IMR-90 (cell line): ENCODE measurements at regions not wholly inside any gene's neighbourhood (a gene's known extent, or its start where the extent isn't known, plus 50 kb on each side); places are given as distances from the start of the nearest gene placed in this dataset.

Experiments
- ATAC-seq: fragments of 200-7000 bp; cut with Tn5 transposase; 2 replicates; pipeline ENCODE4 v1.9.1; 2020; ENCODE audit warnings: low read depth, mild to moderate bottlenecking, moderate library complexity
- BruUV-seq: library from RNA; stranded (reverse); fragments of 400-500 nt; replicated peaks from 2 replicates; lab custom pipeline; 2021; lab: Mats Ljungman, UMichigan
- CTCF ChIA-PET: fragments of 300-600 bp; formaldehyde crosslinking; extraction: SDS; loops from one replicate; lab custom pipeline; 2021; ENCODE audit warnings: antibody characterized with exemption; lab: Yijun Ruan, JAX
- POLR2A ChIA-PET: fragments of 300-600 bp; sonication (Branson Sonifier 250); formaldehyde crosslinking; loops from one replicate; lab custom pipeline; 2022; ENCODE audit warnings: antibody characterized with exemption; ENCODE audit not compliant: unreplicated experiment; lab: Charles Lee
- DNase-seq: peaks from one replicate; pipeline ENCODE4 v3.0.0; 2013
- H2AFZ ChIP-seq: replicated peaks from 2 replicates; pipeline ENCODE3; 2013; ENCODE audit warnings: low read length, mild to moderate bottlenecking; ENCODE audit not compliant: poor library complexity
- H2AK5ac ChIP-seq: 2 replicates; pipeline ENCODE4 v1.6.1; 2013; ENCODE audit warnings: low read depth, low read length, inconsistent platforms
- H2AK9ac ChIP-seq: replicated peaks from 2 replicates; pipeline ENCODE3; 2013; ENCODE audit warnings: mild to moderate bottlenecking, low read depth, low read length, moderate library complexity; ENCODE audit not compliant: poor library complexity
- H2BK120ac ChIP-seq: 2 replicates; pipeline ENCODE4 v1.6.1; 2013; ENCODE audit warnings: low read depth, low read length, inconsistent platforms
- H2BK15ac ChIP-seq: 3 replicates; pipeline ENCODE4 v1.6.1; 2013; ENCODE audit warnings: low read depth, low read length, inconsistent platforms
- H2BK20ac ChIP-seq: 2 replicates; pipeline ENCODE4 v1.6.1; 2013; ENCODE audit warnings: low read depth, mild to moderate bottlenecking, inconsistent platforms, low read length, moderate library complexity
- H2BK5ac ChIP-seq: 2 replicates; pipeline ENCODE4 v1.6.1; 2013; ENCODE audit warnings: mild to moderate bottlenecking, low read depth, low read length, inconsistent platforms; ENCODE audit not compliant: poor library complexity, severe bottlenecking
- H3K14ac ChIP-seq: replicated peaks from 2 replicates; pipeline ENCODE4 v1.6.1; 2013; ENCODE audit warnings: low read depth, low read length, inconsistent platforms
- H3K18ac ChIP-seq: 2 replicates; pipeline ENCODE4 v1.6.1; 2013; ENCODE audit warnings: low read depth, low read length, control low read depth
- H3K23ac ChIP-seq: 2 replicates; pipeline ENCODE4 v1.6.1; 2013; ENCODE audit warnings: low read depth, low read length, inconsistent platforms
- H3K27ac ChIP-seq: 2 replicates; pipeline ENCODE4 v1.5.1; 2013; ENCODE audit warnings: mild to moderate bottlenecking, control low read depth, low read length; ENCODE audit not compliant: insufficient read depth
- H3K27me3 ChIP-seq: 2 replicates; pipeline ENCODE4 v1.6.1; 2013; ENCODE audit warnings: low read length; ENCODE audit not compliant: control insufficient read depth, insufficient read depth
- H3K36me3 ChIP-seq: 2 replicates; pipeline ENCODE4 v1.6.1; 2013; ENCODE audit warnings: low read length, mixed read lengths; ENCODE audit not compliant: control insufficient read depth, insufficient read depth
- H3K4ac ChIP-seq: 2 replicates; pipeline ENCODE4 v1.6.1; 2013; ENCODE audit warnings: low read depth, low read length, inconsistent platforms
- H3K4me1 ChIP-seq: 2 replicates; pipeline ENCODE4 v1.6.1; 2013; ENCODE audit warnings: low read length, mixed read lengths; ENCODE audit not compliant: control insufficient read depth, insufficient read depth
- H3K4me2 ChIP-seq: 2 replicates; pipeline ENCODE4 v1.6.1; 2013; ENCODE audit warnings: low read depth, mild to moderate bottlenecking, control low read depth, low read length, moderate library complexity
- H3K4me3 ChIP-seq: 2 replicates; pipeline ENCODE4 v1.5.1; 2013; ENCODE audit warnings: low read depth, mild to moderate bottlenecking, control low read depth, low read length, moderate library complexity; ENCODE audit not compliant: insufficient read depth
- H3K56ac ChIP-seq: 2 replicates; pipeline ENCODE4 v1.6.1; 2013; ENCODE audit warnings: low read length, inconsistent platforms; ENCODE audit not compliant: insufficient read depth; ENCODE audit errors: extremely low read depth
- H3K79me1 ChIP-seq, 2 experiments: 2 replicates each; pipeline ENCODE4 v1.6.1; 2013; ENCODE audit warnings: low read length in 2 of 2, inconsistent platforms in 1 of 2, low read depth in 1 of 2
- H3K9ac ChIP-seq: 2 replicates; pipeline ENCODE4 v1.6.1; 2013; ENCODE audit warnings: low read depth, low read length, control low read depth
- H3K9me1 ChIP-seq: 2 replicates; pipeline ENCODE4 v1.6.1; 2013; ENCODE audit warnings: low read length, inconsistent platforms; ENCODE audit not compliant: insufficient read depth
- H3K9me3 ChIP-seq: 2 replicates; pipeline ENCODE4 v1.6.1; 2013; ENCODE audit warnings: low read length; ENCODE audit not compliant: control insufficient read depth, insufficient read depth
- H4K20me1 ChIP-seq: 2 replicates; pipeline ENCODE4 v1.6.1; 2013; ENCODE audit warnings: low read length, inconsistent platforms; ENCODE audit not compliant: insufficient read depth
- H4K5ac ChIP-seq: 2 replicates; pipeline ENCODE4 v1.6.1; 2013; ENCODE audit warnings: mild to moderate bottlenecking, low read depth, low read length, control low read depth
- H4K8ac ChIP-seq, 2 experiments: 2 replicates each; pipeline ENCODE4 v1.6.1; 2013; ENCODE audit warnings: low read depth in 2 of 2, low read length in 2 of 2, control low read depth in 1 of 2, inconsistent platforms in 1 of 2
- H4K91ac ChIP-seq: 2 replicates; pipeline ENCODE4 v1.6.1; 2013; ENCODE audit warnings: low read depth, low read length, inconsistent platforms; ENCODE audit not compliant: insufficient read depth
- BHLHE40 ChIP-seq: fragments of 150-350 bp; IDR thresholded peaks from 2 replicates; pipeline ENCODE4 v1.6.1; 2016; ENCODE audit warnings: mild to moderate bottlenecking, low read depth, low read length
- CEBPB ChIP-seq: IDR thresholded peaks from 2 replicates; pipeline ENCODE4 v1.6.1; 2012; ENCODE audit warnings: low read depth, low read length, improper control_type of control experiment
- CHD1 ChIP-seq: IDR thresholded peaks from 2 replicates; pipeline ENCODE4 v1.6.1; 2012; ENCODE audit warnings: low read depth, low read length, improper control_type of control experiment
- FOS ChIP-seq: fragments of 150-350 bp; IDR thresholded peaks from 2 replicates; pipeline ENCODE4 v1.6.1; 2016; ENCODE audit warnings: low read depth, low read length
- MAFK ChIP-seq: IDR thresholded peaks from 2 replicates; pipeline ENCODE4 v1.6.1; 2012; ENCODE audit warnings: low read depth, low read length, improper control_type of control experiment
- MAZ ChIP-seq: IDR thresholded peaks from 2 replicates; pipeline ENCODE4 v1.6.1; 2012; ENCODE audit warnings: low read depth, mild to moderate bottlenecking, low read length, improper control_type of control experiment, moderate library complexity, borderline replicate concordance
- MXI1 ChIP-seq: IDR thresholded peaks from 2 replicates; pipeline ENCODE4 v1.6.1; 2012; ENCODE audit warnings: low read depth, mild to moderate bottlenecking, low read length, moderate library complexity, borderline replicate concordance
- NFE2L2 ChIP-seq: fragments of 150-350 bp; IDR thresholded peaks from 2 replicates; pipeline ENCODE4 v1.6.1; 2016; ENCODE audit warnings: low read depth, mild to moderate bottlenecking, low read length
- POLR2A ChIP-seq: IDR thresholded peaks from 2 replicates; pipeline ENCODE4 v1.6.1; 2012; ENCODE audit warnings: mild to moderate bottlenecking, low read depth, low read length
- RAD21 ChIP-seq: IDR thresholded peaks from 2 replicates; pipeline ENCODE4 v1.6.1; 2012; ENCODE audit warnings: low read length, improper control_type of control experiment
- RCOR1 ChIP-seq: IDR thresholded peaks from 2 replicates; pipeline ENCODE4 v1.6.1; 2012; ENCODE audit warnings: mild to moderate bottlenecking, low read length, improper control_type of control experiment; ENCODE audit not compliant: insufficient replicate concordance
- RFX5 ChIP-seq: IDR thresholded peaks from 2 replicates; pipeline ENCODE4 v1.8.0; 2012; ENCODE audit warnings: low read depth, mild to moderate bottlenecking, low read length, moderate library complexity
- SMC3 ChIP-seq: fragments of 150-350 bp; IDR thresholded peaks from 2 replicates; pipeline ENCODE4 v1.6.1; 2016; ENCODE audit warnings: low read depth, mild to moderate bottlenecking, antibody characterized with exemption, low read length, moderate library complexity
- USF2 ChIP-seq: fragments of 150-350 bp; IDR thresholded peaks from 2 replicates; pipeline ENCODE4 v1.6.1; 2017; ENCODE audit warnings: mild to moderate bottlenecking, antibody characterized with exemption, low read length, low read depth
- WGBS, 2 experiments: methylation state at CpG; one replicate each; pipeline versions ENCODE4 v1.1.5 to v1.1.7; 2013; ENCODE audit warnings: missing lambda C conversion rate in 2 of 2; ENCODE audit not compliant: insufficient read length in 1 of 2; ENCODE audit errors: extremely low coverage in 2 of 2; 5-methylcytosine and 5-hydroxymethylcytosine counted together
- dilution Hi-C: fragments of 300-500 bp; cut with HindIII; formaldehyde crosslinking; loops from one replicate; pipeline ENCODE4 v1.14.3; 2018; ENCODE audit warnings: low sequenced_read_pairs; ENCODE audit not compliant: unreplicated experiment
- in situ Hi-C: fragments of 300-500 bp; cut with MboI; formaldehyde crosslinking; loops from 3 replicates; pipeline ENCODE4 v1.14.3; 2019; ENCODE audit warnings: low sequenced_read_pairs, inconsistent platforms, mixed read lengths
- intact Hi-C: fragments of 100-400 bp; cut with micrococcal nuclease; formaldehyde crosslinking; loops from 2 replicates; pipeline ENCODE4 v1.10.0; 2022
- TF ChIP-seq, protein P1 (sequence below): fragments of 150-350 bp; IDR thresholded peaks from 2 replicates; pipeline ENCODE4 v1.6.1; 2016; ENCODE audit warnings: low read depth, mild to moderate bottlenecking, low read length, moderate library complexity, borderline replicate concordance
- TF ChIP-seq, protein P2 (sequence below): conservative IDR thresholded peaks from 2 replicates; pipeline ENCODE4 v1.5.1; 2012; ENCODE audit warnings: mild to moderate bottlenecking, low read depth, low read length, improper control_type of control experiment

GRCh38 chr6:92495242-92495641, 924.1 kb downstream of the EPHA7 start:
- H4K91ac ChIP-seq, result no peak overlapping the region
- no peaks in the 10 kb centered on the region for H3K27me3 ChIP-seq
- no peak overlapping the region for H3K23ac ChIP-seq
- H2BK5ac ChIP-seq, result no peak overlapping the region
- dilution Hi-C loops, result no loop called here
- in situ Hi-C loops, result no loop called here
- no peaks in the 10 kb centered on the region for H3K79me1 ChIP-seq
- ChIA-PET POLR2A (no interaction called here), CTCF (no interaction called here)
- WGBS, 2 experiments, result no CpG with 5 or more reads among the region's 1 CpG
- H4K8ac ChIP-seq, result no peak overlapping the region
- DNase-seq, result no peak
- H2BK120ac ChIP-seq, result no peak overlapping the region
- intact Hi-C loops, result no loop called here
- H2AK5ac ChIP-seq, result no peak overlapping the region
- H2AFZ ChIP-seq, result no peak overlapping the region
- no peak overlapping the region for H4K5ac ChIP-seq
- no peak overlapping the region for H2BK20ac ChIP-seq
- no peak overlapping the region for H3K56ac ChIP-seq
- no peaks in the 10 kb centered on the region for H4K20me1 ChIP-seq
- no peak overlapping the region for H2AK9ac ChIP-seq
- no peak overlapping the region for H3K14ac ChIP-seq
- H3K4me2 ChIP-seq, result no peak overlapping the region
- no peak overlapping the region for H3K18ac ChIP-seq
- no peak overlapping the region for H3K4me3 ChIP-seq
- no peak for ATAC-seq
- no peaks in the 10 kb centered on the region for H3K9me3 ChIP-seq
- H2BK15ac ChIP-seq, result no peak overlapping the region
- H3K27ac ChIP-seq, result no peak overlapping the region
- no peak overlapping the region for H3K9ac ChIP-seq
- BruUV-seq, result no TSS peak
- H3K4me1 ChIP-seq, result no peaks in the 10 kb centered on the region
- TF ChIP-seq NFE2L2 (no peak), CHD1 (no peak), RFX5 (no peak), SMC3 (no peak), USF2 (no peak), CEBPB (no peak), MXI1 (no peak), BHLHE40 (no peak), MAZ (no peak), RAD21 (no peak), MAFK (no peak), RCOR1 (no peak), FOS (no peak), POLR2A (no peak)
- TF ChIP-seq, protein P1, sequence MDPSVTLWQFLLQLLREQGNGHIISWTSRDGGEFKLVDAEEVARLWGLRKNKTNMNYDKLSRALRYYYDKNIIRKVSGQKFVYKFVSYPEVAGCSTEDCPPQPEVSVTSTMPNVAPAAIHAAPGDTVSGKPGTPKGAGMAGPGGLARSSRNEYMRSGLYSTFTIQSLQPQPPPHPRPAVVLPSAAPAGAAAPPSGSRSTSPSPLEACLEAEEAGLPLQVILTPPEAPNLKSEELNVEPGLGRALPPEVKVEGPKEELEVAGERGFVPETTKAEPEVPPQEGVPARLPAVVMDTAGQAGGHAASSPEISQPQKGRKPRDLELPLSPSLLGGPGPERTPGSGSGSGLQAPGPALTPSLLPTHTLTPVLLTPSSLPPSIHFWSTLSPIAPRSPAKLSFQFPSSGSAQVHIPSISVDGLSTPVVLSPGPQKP, result no peak
- TF ChIP-seq, protein P2, sequence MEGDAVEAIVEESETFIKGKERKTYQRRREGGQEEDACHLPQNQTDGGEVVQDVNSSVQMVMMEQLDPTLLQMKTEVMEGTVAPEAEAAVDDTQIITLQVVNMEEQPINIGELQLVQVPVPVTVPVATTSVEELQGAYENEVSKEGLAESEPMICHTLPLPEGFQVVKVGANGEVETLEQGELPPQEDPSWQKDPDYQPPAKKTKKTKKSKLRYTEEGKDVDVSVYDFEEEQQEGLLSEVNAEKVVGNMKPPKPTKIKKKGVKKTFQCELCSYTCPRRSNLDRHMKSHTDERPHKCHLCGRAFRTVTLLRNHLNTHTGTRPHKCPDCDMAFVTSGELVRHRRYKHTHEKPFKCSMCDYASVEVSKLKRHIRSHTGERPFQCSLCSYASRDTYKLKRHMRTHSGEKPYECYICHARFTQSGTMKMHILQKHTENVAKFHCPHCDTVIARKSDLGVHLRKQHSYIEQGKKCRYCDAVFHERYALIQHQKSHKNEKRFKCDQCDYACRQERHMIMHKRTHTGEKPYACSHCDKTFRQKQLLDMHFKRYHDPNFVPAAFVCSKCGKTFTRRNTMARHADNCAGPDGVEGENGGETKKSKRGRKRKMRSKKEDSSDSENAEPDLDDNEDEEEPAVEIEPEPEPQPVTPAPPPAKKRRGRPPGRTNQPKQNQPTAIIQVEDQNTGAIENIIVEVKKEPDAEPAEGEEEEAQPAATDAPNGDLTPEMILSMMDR, result no peak
- no peak overlapping the region for H3K4ac ChIP-seq
- H3K36me3 ChIP-seq, result no peaks in the 10 kb centered on the region
- no peaks in the 10 kb centered on the region for H3K9me1 ChIP-seq
